NCI-H2196 (cell line): ENCODE measurements at regions not wholly inside any gene's neighbourhood (a gene's known extent, or its start where the extent isn't known, plus 50 kb on each side); places are given as distances from the start of the nearest gene placed in this dataset.

Experiments
- DNase-seq: peaks from one replicate; lab custom pipeline; 2025; ENCODE audit not compliant: unreplicated experiment; lab: John Stamatoyannopoulos, UW

- no peak for DNase-seq
These were observed 378.5 kb upstream of the SEMA6D start for GRCh38 chr15:47338771-47339170.

GRCh38 chr15:47339800-47340570, 377.3 kb upstream of the SEMA6D start:
- no peak for DNase-seq

- no peak for DNase-seq
These were observed 376.8 kb upstream of the SEMA6D start for GRCh38 chr15:47340571-47340920.

- DNase-seq = peak; percentile 2
These were observed 368.1 kb upstream of the SEMA6D start for GRCh38 chr15:47349179-47349578.

- no peak for DNase-seq
These were observed 365.8 kb upstream of the SEMA6D start for GRCh38 chr15:47351501-47351900.

GRCh38 chr15:47352217-47352616, 365.1 kb upstream of the SEMA6D start:
- DNase-seq = no peak

GRCh38 chr15:47355759-47356158, 361.5 kb upstream of the SEMA6D start:
- no peak for DNase-seq

- DNase-seq = no peak
These were observed 361.0 kb upstream of the SEMA6D start for GRCh38 chr15:47356297-47356696.

- DNase-seq = no peak
These were observed 358.4 kb upstream of the SEMA6D start for GRCh38 chr15:47358876-47359275.

GRCh38 chr15:47360305-47360704, 357.0 kb upstream of the SEMA6D start:
- no peak for DNase-seq

GRCh38 chr15:47362118-47362905, 355.0 kb upstream of the SEMA6D start:
- DNase-seq = no peak

- DNase-seq = no peak
These were observed 353.7 kb upstream of the SEMA6D start for GRCh38 chr15:47363653-47364052.

GRCh38 chr15:47364230-47365141, 352.8 kb upstream of the SEMA6D start:
- DNase-seq = no peak

GRCh38 chr15:47366884-47367283, 350.4 kb upstream of the SEMA6D start:
- no peak for DNase-seq

- no peak for DNase-seq
These were observed 349.4 kb upstream of the SEMA6D start for GRCh38 chr15:47367726-47368390.

GRCh38 chr15:47371939-47372338, 345.4 kb upstream of the SEMA6D start:
- no peak for DNase-seq

- DNase-seq = no peak
These were observed 343.1 kb upstream of the SEMA6D start for GRCh38 chr15:47374222-47374621.

- DNase-seq = no peak
These were observed 341.1 kb upstream of the SEMA6D start for GRCh38 chr15:47376190-47376589.

- no peak for DNase-seq
These were observed 339.8 kb upstream of the SEMA6D start for GRCh38 chr15:47377465-47377864.

- DNase-seq = no peak
These were observed 338.8 kb upstream of the SEMA6D start for GRCh38 chr15:47378527-47378926.

- no peak for DNase-seq
These were observed 334.2 kb upstream of the SEMA6D start for GRCh38 chr15:47383102-47383501.
